Fibroblast of skin of abdomen (primary cell): ENCODE measurements at regions not wholly inside any gene's neighbourhood (a gene's known extent, or its start where the extent isn't known, plus 50 kb on each side); places are given as distances from the start of the nearest gene placed in this dataset.
A peak's percentile ranks its signal among the peaks of the same experiment; 100 is the strongest.

Experiments
- DNase-seq: peaks from one replicate; pipeline ENCODE4 v3.0.0-alpha.2; 2013

DNA sequence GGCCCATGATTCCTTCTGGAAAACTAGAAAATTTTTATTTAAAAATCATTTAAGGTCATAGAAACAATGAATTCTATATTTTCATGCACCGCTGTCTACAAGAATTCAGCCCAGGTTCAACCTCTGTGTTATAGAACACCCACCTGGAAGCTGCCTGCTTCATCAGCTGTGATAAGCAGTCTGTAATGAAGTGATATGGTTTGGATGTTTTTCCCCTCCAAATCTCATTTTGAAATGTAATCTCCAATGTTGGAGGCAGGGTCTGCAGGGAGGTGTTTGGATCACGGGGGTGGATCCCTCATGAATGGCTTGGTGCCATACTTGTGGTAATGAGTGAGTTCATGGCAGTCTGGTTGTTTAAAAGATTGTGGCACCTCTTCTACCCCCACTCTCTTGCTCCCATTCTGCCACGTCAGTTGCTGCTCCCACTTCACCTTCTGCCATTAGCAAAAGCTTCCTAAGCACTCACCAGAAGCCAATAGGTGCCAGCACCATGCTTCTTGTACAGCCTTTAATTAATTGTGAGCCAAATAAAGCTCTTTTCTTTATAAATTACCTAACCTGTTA is 55.6 kb downstream of the MRPL32 start:
- DNase-seq = no peak

DNA sequence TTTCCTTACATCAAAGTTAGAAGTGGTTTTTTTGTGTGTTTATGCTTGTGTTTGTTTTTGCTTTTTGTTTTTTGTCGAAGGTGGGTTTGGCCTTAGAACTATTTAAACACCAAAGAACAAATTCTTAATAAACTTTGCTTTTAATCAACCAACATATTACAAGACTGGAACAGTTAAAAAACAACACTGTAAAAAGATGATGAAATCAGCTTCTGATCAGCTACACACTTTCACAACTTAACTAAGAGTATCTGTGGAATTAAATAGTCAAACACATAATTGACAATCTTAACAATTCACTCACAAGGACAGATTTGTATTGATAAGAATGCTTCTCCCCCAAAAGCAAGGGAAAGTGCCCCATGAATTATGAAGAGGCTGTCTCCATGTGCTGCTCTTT is 58.8 kb downstream of the MRPL32 start:
- DNase-seq = no peak

- DNase-seq = no peak
Measured at GRCh38 chr7:42991913-42992591, 59.9 kb downstream of the MRPL32 start.

DNA sequence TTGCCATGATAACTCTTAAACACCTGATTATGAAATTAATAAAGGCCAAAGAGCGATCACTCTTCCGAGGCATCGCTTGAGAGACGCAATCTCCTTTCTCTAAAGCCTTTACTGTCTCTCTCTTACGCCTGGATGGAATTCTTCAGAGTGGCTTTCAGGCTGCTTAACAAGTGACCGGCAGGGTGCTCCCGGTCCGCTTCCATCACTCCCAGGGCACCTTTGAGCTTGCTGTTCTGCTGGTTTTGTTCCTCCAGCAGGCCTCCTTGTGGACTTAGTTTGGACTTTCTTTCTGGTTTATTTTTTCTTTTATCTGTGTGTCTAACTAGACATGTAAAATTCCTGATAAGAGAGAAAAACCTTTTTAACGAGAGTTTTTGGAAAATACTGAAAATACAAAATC is 60.9 kb downstream of the MRPL32 start:
- DNase-seq = no peak

- no peak for DNase-seq
Measured at GRCh38 chr7:42994096-42994495, 61.9 kb downstream of the MRPL32 start.

DNA sequence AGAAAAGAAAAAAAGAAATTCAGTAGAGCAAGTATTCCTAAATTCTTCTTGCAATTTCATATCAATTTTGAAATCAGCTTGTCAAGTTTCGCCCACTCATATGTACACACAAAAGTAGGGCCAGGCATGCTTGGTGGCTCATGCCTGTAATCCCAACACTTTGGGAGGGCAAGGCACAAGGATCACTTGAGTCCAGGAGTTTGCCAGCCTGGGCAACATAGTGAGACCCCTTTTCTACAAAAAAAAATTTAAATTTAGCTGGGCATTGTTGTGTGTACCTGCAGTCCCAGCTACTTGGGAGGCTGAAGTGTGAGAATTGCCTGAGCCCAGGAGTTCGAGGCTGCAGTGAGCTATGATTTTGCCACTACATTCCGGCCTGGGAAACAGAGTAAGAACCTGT is 65.4 kb downstream of the MRPL32 start:
- DNase-seq = no peak

DNA sequence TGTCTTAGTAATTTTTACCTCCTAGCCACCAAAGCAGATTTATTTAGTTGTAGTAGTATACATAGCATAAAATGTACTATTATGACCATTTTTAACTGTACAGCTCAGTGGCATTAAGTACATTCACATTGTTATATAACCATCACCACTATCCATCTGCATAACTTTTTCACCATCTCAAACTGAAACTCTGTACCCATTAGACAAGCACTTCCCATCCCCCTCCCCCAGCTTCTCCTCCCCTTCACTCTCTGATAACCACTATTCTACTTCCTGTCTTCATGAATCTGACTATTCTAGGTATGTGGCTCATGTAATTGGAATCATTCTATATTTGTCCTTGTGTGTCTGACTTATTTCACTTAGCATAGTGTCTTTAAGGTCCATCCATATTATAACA is 71.9 kb downstream of the MRPL32 start:
- DNase-seq = peak; percentile 59

- no peak for DNase-seq
Measured at GRCh38 chr7:43006008-43006407, 73.8 kb downstream of the MRPL32 start.

DNA sequence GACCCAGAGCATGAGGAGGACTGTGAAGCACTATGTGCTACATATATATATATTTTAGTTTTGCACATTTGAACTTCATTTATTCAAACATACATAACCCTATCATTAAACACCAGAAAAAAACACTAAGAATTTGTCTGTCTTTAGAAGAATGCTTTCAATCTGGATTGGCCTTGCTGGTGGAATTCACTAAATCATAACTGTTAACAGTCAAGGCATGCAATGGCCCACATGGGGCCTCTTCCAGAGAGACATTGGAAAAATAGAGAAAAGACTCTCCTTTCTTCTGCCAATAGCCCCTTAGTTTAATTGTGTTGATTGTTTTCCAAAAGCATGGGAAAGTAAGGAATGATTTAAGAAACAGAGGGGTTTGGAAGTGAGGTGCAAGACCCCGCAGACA is 77.9 kb downstream of the MRPL32 start:
- peak; percentile 56 for DNase-seq

DNA sequence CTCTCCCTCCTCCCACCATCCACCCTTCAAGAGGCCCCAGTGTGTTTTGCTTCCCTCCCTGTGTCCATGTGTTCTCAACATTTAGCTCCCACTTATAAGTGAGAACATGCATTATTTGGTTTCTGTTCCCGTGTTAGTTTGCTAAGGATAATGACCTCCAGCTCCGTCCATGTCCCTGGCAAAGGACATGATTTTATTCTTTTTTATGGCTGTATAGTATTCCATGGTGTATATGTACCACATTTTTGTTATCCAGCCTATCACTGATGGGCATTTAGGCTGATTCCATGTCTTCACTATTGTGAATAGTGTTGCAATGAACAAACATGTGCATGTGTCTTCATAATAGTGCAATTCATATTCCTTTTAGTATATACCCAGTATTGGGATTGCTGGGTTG is 79.7 kb downstream of the MRPL32 start:
- no peak for DNase-seq

DNA sequence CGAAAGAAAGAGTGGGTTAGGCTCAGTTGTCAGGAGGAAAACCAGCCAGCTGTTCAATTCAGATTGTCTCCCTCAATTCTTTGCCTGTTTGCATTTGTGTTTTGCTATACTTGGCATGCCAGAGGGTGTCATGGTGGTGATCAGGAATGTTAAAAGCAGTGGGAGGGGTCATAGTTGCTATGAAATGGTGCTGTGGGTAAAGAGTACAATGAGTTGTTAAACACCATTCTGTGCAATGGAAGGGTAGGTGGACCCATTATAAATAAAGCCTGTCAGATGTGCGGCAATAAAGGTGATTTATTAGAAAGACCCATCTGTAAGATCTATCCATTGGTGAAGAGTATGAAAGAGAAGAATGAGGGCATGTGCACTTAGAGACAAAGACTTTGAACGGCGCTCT is 82.2 kb downstream of the MRPL32 start:
- DNase-seq = no peak

- no peak for DNase-seq
Measured at GRCh38 chr7:43015301-43015700, 83.1 kb downstream of the MRPL32 start.

DNA sequence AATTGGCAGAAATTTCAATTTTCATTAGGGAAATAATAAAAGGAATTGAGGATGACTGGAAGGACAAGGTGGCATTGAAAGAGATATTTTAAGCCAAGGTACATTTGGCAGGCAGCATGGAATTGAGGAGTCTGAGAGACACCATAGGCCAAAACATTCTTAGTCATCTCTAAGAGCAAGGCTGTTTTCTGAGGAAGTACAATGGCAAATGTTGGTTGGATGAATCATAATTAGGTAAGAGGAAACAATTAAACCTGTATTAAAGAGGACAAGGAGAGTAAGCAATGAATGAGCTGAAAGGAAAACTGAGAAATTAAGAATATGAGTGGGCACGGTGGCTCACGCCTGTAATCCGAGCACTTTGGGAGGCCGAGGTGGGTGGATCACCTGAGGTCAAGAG is 86.3 kb downstream of the MRPL32 start:
- DNase-seq = peak; percentile 28

DNA sequence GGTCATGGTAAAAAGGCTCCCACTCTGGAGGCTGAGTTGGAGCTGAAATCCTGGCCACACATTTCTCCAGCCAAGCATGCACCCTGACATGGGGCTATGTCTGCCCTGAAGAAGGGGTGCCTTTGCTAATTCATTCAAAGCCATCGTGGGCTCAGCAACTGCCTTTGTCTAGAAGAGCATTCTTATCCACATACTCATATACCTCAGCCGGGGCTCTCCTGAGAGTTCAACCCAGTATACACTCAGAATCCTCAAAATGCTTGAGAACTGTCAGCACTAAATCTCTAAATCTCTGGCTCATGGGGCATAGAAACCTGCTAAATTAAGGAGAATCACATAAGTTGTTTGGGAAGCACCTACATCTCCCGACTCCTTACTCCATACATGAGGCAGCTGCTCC is 89.3 kb downstream of the MRPL32 start:
- peak; percentile 60 for DNase-seq

GRCh38 chr7:43022008-43022407 is 89.8 kb downstream of the MRPL32 start:
- no peak for DNase-seq

- no peak for DNase-seq
Measured at GRCh38 chr7:43033369-43033768, 79.1 kb upstream of the HECW1 start.

- no peak for DNase-seq
Measured at GRCh38 chr7:43034535-43035002, 77.9 kb upstream of the HECW1 start.

DNA sequence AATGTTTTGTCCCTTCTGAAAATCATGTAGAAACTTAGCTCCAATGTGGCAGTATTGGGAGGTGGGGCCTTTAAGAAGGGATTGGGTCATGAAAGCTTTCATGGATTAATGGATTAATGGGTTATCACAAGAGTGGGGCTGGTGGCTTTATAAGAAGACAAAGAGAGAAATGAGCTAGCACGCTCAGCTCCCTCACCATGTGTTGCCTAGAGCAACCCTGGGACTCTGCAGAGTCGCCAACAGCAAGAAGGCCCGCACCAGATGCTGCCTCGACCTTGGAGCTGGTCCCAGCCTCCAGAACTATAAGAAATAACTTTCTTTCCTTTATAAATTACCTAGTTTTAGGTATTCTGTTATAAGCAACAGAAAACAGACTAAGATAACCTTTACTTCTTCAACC is 74.9 kb upstream of the HECW1 start:
- DNase-seq = peak; percentile 26

DNA sequence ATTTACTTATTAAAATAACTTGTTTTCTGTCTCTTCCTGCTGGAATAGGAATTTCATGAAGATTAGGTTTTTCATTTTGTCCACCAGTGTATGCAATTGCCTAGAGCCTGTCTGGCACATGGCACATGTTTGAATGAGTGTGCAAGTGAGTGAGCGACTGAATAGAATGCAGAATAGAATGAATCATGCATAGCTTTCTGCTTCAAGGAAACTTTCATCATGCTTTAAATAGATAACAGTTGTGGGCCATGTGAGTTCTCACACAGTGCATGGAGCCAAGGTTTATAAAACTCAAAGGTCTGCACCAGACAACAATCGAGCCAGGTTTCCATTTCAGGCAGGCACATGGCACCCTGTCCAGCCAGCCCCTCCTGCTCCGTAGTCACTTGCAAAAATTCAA is 74.2 kb upstream of the HECW1 start:
- DNase-seq = peak; percentile 97

- DNase-seq = peak; percentile 76
Measured at GRCh38 chr7:43039346-43039745, 73.1 kb upstream of the HECW1 start.

GRCh38 chr7:43040461-43040860 is 72.0 kb upstream of the HECW1 start:
- no peak for DNase-seq

DNA sequence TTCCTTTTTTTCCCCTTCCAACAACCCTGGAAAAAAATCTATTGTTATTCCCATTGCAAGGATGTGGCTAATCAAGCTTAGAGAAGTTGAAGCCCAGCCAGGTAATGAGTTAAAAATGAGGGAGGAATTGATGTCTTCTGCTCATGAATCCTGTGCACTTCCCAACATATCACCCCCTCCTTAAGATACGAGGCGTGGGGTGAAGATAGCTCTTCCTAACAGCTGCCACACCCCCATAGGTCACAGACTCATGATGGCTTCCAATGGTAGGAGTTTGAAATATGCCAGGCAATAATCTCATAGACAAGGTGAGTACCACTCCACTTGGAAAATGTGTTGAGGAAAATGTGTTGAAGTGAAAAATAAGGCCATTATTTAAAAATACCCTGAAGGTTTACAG is 71.3 kb upstream of the HECW1 start:
- DNase-seq = no peak

DNA sequence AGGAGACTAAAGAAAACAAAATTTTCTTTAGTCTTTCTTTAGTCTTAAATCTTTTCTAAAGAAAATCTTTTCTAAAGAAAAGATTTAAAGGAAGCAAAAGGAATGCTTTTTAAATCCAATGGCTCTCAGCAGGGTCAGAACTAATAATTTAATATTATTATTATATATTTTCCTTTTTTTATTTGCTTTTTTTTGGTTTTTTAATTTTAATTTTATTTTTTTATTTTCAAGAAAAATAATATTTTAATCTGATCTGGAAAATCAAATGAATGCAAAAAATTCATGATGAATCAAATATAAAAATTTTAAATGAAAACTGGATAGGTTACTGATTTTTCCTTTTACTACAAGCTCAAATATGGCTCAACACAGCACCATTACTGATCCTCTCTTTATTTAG is 70.7 kb upstream of the HECW1 start:
- DNase-seq = no peak

DNA sequence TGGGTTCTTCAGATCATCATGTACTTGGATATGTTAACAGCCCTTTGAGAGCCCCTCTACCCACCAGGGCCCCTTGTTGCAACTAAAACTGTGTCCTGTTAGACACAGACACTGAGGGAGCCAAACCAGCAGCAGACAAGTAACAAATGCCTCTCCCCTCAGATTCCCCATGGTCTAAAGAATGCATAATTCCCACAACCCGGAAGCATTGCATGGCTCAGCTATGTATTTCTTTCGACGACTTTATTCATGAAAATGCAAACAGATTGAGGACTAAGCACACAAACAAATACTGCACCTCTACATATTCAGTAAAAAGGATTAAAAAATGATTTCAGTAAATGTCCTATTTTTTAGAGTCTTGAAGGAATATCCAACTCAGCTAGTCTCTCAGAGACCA is 70.1 kb upstream of the HECW1 start:
- DNase-seq = peak; percentile 57

- DNase-seq = peak; percentile 45
Measured at GRCh38 chr7:43044511-43044910, 67.9 kb upstream of the HECW1 start.
